ENCODE measurements at regions not wholly inside any gene's neighbourhood (a gene's known extent, or its start where the extent isn't known, plus 50 kb on each side); places are given as distances from the start of the nearest gene placed in this dataset.
"Not testable (repeated sequence)": the region's sequence is repeated elsewhere in the genome, so short reads cannot be mapped to it uniquely, and the experiment has no call there.

- H3K4me3 Mint-ChIP-seq, result no peak overlapping the region
- no peaks in the 10 kb centered on the region for H3K36me3 Mint-ChIP-seq
- CTCF ChIA-PET, result no interaction called here
- peaks cover 9% of the 10 kb centered on the region for H3K27me3 Mint-ChIP-seq
- intact Hi-C loops (cut with micrococcal nuclease), result no loop called here
- no peak overlapping the region for H3K27ac Mint-ChIP-seq
- no peaks in the 10 kb centered on the region for H3K4me1 Mint-ChIP-seq (ENCODE audit: low read depth)
- H3K9me3 Mint-ChIP-seq, result no peaks in the 10 kb centered on the region
- POLR2A ChIA-PET, result no interaction called here
- DNase-seq, result no peak
Observed at GRCh38 chr4:17020901-17021300, 122.5 kb upstream of the LDB2 start.

- ChIA-PET POLR2A (no interaction called here), CTCF (no interaction called here)
- no peaks in the 10 kb centered on the region for H3K9me3 Mint-ChIP-seq
- no peak for DNase-seq
- no peaks in the 10 kb centered on the region for H3K36me3 Mint-ChIP-seq
- intact Hi-C loops (cut with micrococcal nuclease), result no loop called here
- no peaks in the 10 kb centered on the region for H3K4me1 Mint-ChIP-seq (ENCODE audit: low read depth)
- H3K27me3 Mint-ChIP-seq, result peaks cover 9% of the 10 kb centered on the region
- H3K4me3 Mint-ChIP-seq, result no peak overlapping the region
- H3K27ac Mint-ChIP-seq, result no peak overlapping the region
Observed at GRCh38 chr4:17020451-17020850, 122.0 kb upstream of the LDB2 start.

- H3K27me3 Mint-ChIP-seq; H3K9me3 Mint-ChIP-seq; POLR2A ChIA-PET; DNase-seq; H3K4me3 Mint-ChIP-seq; H3K36me3 Mint-ChIP-seq; CTCF ChIA-PET; intact Hi-C loops (cut with micrococcal nuclease); H3K27ac Mint-ChIP-seq; H3K4me1 Mint-ChIP-seq (ENCODE audit: low read depth): not testable (repeated sequence)
Observed at GRCh38 chr4:17018621-17019020, 120.2 kb upstream of the LDB2 start.

- H3K9me3 Mint-ChIP-seq, result no peaks in the 10 kb centered on the region
- H3K36me3 Mint-ChIP-seq, result no peaks in the 10 kb centered on the region
- intact Hi-C loops (cut with micrococcal nuclease), result no loop called here
- DNase-seq, result no peak
- H3K4me3 Mint-ChIP-seq, result no peak overlapping the region
- peaks cover 9% of the 10 kb centered on the region for H3K27me3 Mint-ChIP-seq
- H3K27ac Mint-ChIP-seq, result no peak overlapping the region
- POLR2A ChIA-PET, result no interaction called here
- H3K4me1 Mint-ChIP-seq (ENCODE audit: low read depth), result no peaks in the 10 kb centered on the region
- CTCF ChIA-PET, result no interaction called here
Observed at GRCh38 chr4:17018013-17018412, 119.6 kb upstream of the LDB2 start.

GRCh38 chr4:17013382-17014006, 115.0 kb upstream of the LDB2 start:
- intact Hi-C loops (cut with micrococcal nuclease), result no loop called here
- H3K4me3 Mint-ChIP-seq, result no peak overlapping the region
- H3K9me3 Mint-ChIP-seq, result no peaks in the 10 kb centered on the region
- ChIA-PET CTCF (interaction anchor here (0.7 kb wide), 1 partner anchor 26 kb away, joined by 3 read pairs; no protein-coding TSS in a partner anchor), POLR2A (no interaction called here)
- DNase-seq, result no peak
- H3K36me3 Mint-ChIP-seq, result no peaks in the 10 kb centered on the region
- no peak overlapping the region for H3K27ac Mint-ChIP-seq
- no peaks in the 10 kb centered on the region for H3K27me3 Mint-ChIP-seq
- H3K4me1 Mint-ChIP-seq (ENCODE audit: low read depth), result no peaks in the 10 kb centered on the region

- CTCF ChIA-PET, result no interaction called here
- H3K27me3 Mint-ChIP-seq, result no peaks in the 10 kb centered on the region
- DNase-seq, result no peak
- POLR2A ChIA-PET, result no interaction called here
- intact Hi-C loops (cut with micrococcal nuclease), result no loop called here
- no peaks in the 10 kb centered on the region for H3K36me3 Mint-ChIP-seq
- H3K4me1 Mint-ChIP-seq (ENCODE audit: low read depth), result no peaks in the 10 kb centered on the region
- no peaks in the 10 kb centered on the region for H3K9me3 Mint-ChIP-seq
- no peak overlapping the region for H3K27ac Mint-ChIP-seq
- H3K4me3 Mint-ChIP-seq, result no peak overlapping the region
Observed at GRCh38 chr4:17012451-17012850, 114.0 kb upstream of the LDB2 start.

- no peaks in the 10 kb centered on the region for H3K9me3 Mint-ChIP-seq
- no peak for DNase-seq
- H3K27ac Mint-ChIP-seq, result no peak overlapping the region
- ChIA-PET CTCF (no interaction called here), POLR2A (no interaction called here)
- H3K4me1 Mint-ChIP-seq (ENCODE audit: low read depth), result no peaks in the 10 kb centered on the region
- intact Hi-C loops (cut with micrococcal nuclease), result no loop called here
- H3K36me3 Mint-ChIP-seq, result no peaks in the 10 kb centered on the region
- H3K4me3 Mint-ChIP-seq, result no peak overlapping the region
- H3K27me3 Mint-ChIP-seq, result no peaks in the 10 kb centered on the region
Observed at GRCh38 chr4:17010426-17011087, 112.1 kb upstream of the LDB2 start.

- H3K9me3 Mint-ChIP-seq, result no peaks in the 10 kb centered on the region
- H3K27ac Mint-ChIP-seq, result no peak overlapping the region
- no peaks in the 10 kb centered on the region for H3K36me3 Mint-ChIP-seq
- DNase-seq, result no peak
- ChIA-PET POLR2A (no interaction called here), CTCF (no interaction called here)
- H3K4me3 Mint-ChIP-seq, result no peak overlapping the region
- H3K4me1 Mint-ChIP-seq (ENCODE audit: low read depth), result no peaks in the 10 kb centered on the region
- H3K27me3 Mint-ChIP-seq, result no peaks in the 10 kb centered on the region
- intact Hi-C loops (cut with micrococcal nuclease), result no loop called here
Observed at GRCh38 chr4:17009871-17010367, 111.5 kb upstream of the LDB2 start.

GRCh38 chr4:17008834-17009345, 110.4 kb upstream of the LDB2 start:
- H3K4me3 Mint-ChIP-seq, result no peak overlapping the region
- no peak overlapping the region for H3K27ac Mint-ChIP-seq
- no peaks in the 10 kb centered on the region for H3K36me3 Mint-ChIP-seq
- CTCF ChIA-PET, result no interaction called here
- H3K4me1 Mint-ChIP-seq (ENCODE audit: low read depth), result no peaks in the 10 kb centered on the region
- no peaks in the 10 kb centered on the region for H3K9me3 Mint-ChIP-seq
- H3K27me3 Mint-ChIP-seq, result peaks cover 2% of the 10 kb centered on the region
- POLR2A ChIA-PET, result no interaction called here
- no peak for DNase-seq
- intact Hi-C loops (cut with micrococcal nuclease), result no loop called here

- H3K4me3 Mint-ChIP-seq; H3K9me3 Mint-ChIP-seq; H3K27me3 Mint-ChIP-seq; DNase-seq; H3K4me1 Mint-ChIP-seq (ENCODE audit: low read depth); CTCF ChIA-PET; intact Hi-C loops (cut with micrococcal nuclease); POLR2A ChIA-PET; H3K36me3 Mint-ChIP-seq; H3K27ac Mint-ChIP-seq: not testable (repeated sequence)
Observed at GRCh38 chr4:17003606-17004392, 105.4 kb upstream of the LDB2 start.

- intact Hi-C loops (cut with micrococcal nuclease), result no loop called here
- H3K27me3 Mint-ChIP-seq, result no peaks in the 10 kb centered on the region
- no peaks in the 10 kb centered on the region for H3K9me3 Mint-ChIP-seq
- no peaks in the 10 kb centered on the region for H3K4me1 Mint-ChIP-seq (ENCODE audit: low read depth)
- ChIA-PET POLR2A (no interaction called here), CTCF (no interaction called here)
- DNase-seq, result no peak
- H3K36me3 Mint-ChIP-seq, result no peaks in the 10 kb centered on the region
- H3K4me3 Mint-ChIP-seq, result no peak overlapping the region
- no peak overlapping the region for H3K27ac Mint-ChIP-seq
Observed at GRCh38 chr4:16995451-16995850, 97.0 kb upstream of the LDB2 start.

- H3K27ac Mint-ChIP-seq, result no peak overlapping the region
- H3K9me3 Mint-ChIP-seq, result no peaks in the 10 kb centered on the region
- no peaks in the 10 kb centered on the region for H3K27me3 Mint-ChIP-seq
- no peaks in the 10 kb centered on the region for H3K36me3 Mint-ChIP-seq
- intact Hi-C loops (cut with micrococcal nuclease), result no loop called here
- DNase-seq, result no peak
- POLR2A ChIA-PET, result no interaction called here
- H3K4me3 Mint-ChIP-seq, result no peak overlapping the region
- no peaks in the 10 kb centered on the region for H3K4me1 Mint-ChIP-seq (ENCODE audit: low read depth)
- CTCF ChIA-PET, result no interaction called here
Observed at GRCh38 chr4:16993956-16994840, 95.8 kb upstream of the LDB2 start.
